GM23338 (cell line): ENCODE measurements at regions not wholly inside any gene's neighbourhood (a gene's known extent, or its start where the extent isn't known, plus 50 kb on each side); places are given as distances from the start of the nearest gene placed in this dataset.

Source experiments
- ATAC-seq: fragments of 200-7000 bp; cut with Tn5 transposase; 3 replicates; pipeline ENCODE4 v1.9.1; 2020
- DNase-seq: peaks from one replicate; pipeline ENCODE4 v3.0.0-alpha.2; 2015; ENCODE audit warnings: low spot score
- H2AFZ ChIP-seq: fragments of 200-600 bp; sonication (generic); 2 replicates; pipeline ENCODE4 v1.8.0; 2016; ENCODE audit warnings: antibody characterized with exemption, mild to moderate bottlenecking, moderate library complexity
- H3F3A ChIP-seq: fragments of 200-600 bp; sonication (generic); replicated peaks from 2 replicates; pipeline ENCODE4 v1.8.0; 2017; ENCODE audit warnings: antibody characterized with exemption, mixed run types, low read depth
- H3K27ac ChIP-seq: fragments of 200-600 bp; sonication (generic); 2 replicates; pipeline ENCODE4 v1.6.1; 2016; ENCODE audit warnings: low read depth
- H3K27me3 ChIP-seq: fragments of 200-600 bp; sonication (generic); 2 replicates; pipeline ENCODE4 v1.8.0; 2016; ENCODE audit warnings: mild to moderate bottlenecking, mixed run types, moderate library complexity; ENCODE audit not compliant: insufficient read depth
- H3K36me3 ChIP-seq: fragments of 200-600 bp; sonication (generic); 2 replicates; pipeline ENCODE4 v1.8.0; 2016; ENCODE audit warnings: mild to moderate bottlenecking; ENCODE audit not compliant: insufficient read depth
- H3K4me1 ChIP-seq: fragments of 200-600 bp; sonication (generic); 2 replicates; pipeline ENCODE4 v1.8.0; 2016; ENCODE audit warnings: mild to moderate bottlenecking, moderate library complexity; ENCODE audit not compliant: insufficient read depth
- H3K4me2 ChIP-seq: fragments of 200-600 bp; sonication (generic); 2 replicates; pipeline ENCODE4 v1.7.1; 2017; ENCODE audit warnings: mixed run types
- H3K4me3 ChIP-seq: fragments of 200-600 bp; sonication (generic); 2 replicates; pipeline ENCODE4 v1.6.1; 2016; ENCODE audit warnings: mixed run types
- H3K79me2 ChIP-seq: fragments of 200-600 bp; sonication (generic); replicated peaks from 2 replicates; pipeline ENCODE4 v1.8.0; 2017; ENCODE audit warnings: mild to moderate bottlenecking; ENCODE audit not compliant: insufficient read depth
- H3K9me2 ChIP-seq: fragments of 200-600 bp; sonication (generic); 2 replicates; pipeline ENCODE4 v1.8.0; 2017; ENCODE audit not compliant: insufficient read depth
- H4K20me1 ChIP-seq: fragments of 200-600 bp; sonication (generic); replicated peaks from 2 replicates; pipeline ENCODE4 v1.8.0; 2017; ENCODE audit warnings: mild to moderate bottlenecking; ENCODE audit not compliant: insufficient read depth
- H3K27ac Mint-ChIP-seq: 2 replicates; pipeline ENCODE4 v1.8.0; 2020; ENCODE audit warnings: inconsistent platforms, mild to moderate bottlenecking, moderate library complexity, mixed read lengths
- H3K27me3 Mint-ChIP-seq: 3 replicates; pipeline ENCODE4 v1.8.0; 2022; ENCODE audit warnings: low read depth, mild to moderate bottlenecking, moderate library complexity, mixed read lengths, inconsistent platforms; ENCODE audit not compliant: insufficient read depth, poor library complexity
- H3K36me3 Mint-ChIP-seq: 3 replicates; pipeline ENCODE4 v1.8.0; 2021; ENCODE audit warnings: low read depth, mild to moderate bottlenecking, inconsistent platforms, moderate library complexity, mixed read lengths
- H3K4me1 Mint-ChIP-seq: 3 replicates; pipeline ENCODE4 v1.8.0; 2020; ENCODE audit warnings: mild to moderate bottlenecking, inconsistent platforms, mixed read lengths
- H3K4me3 Mint-ChIP-seq: 3 replicates; pipeline ENCODE4 v1.8.0; 2021; ENCODE audit warnings: moderate library complexity, mild to moderate bottlenecking, inconsistent platforms, mixed read lengths
- H3K9me3 Mint-ChIP-seq: 3 replicates; pipeline ENCODE4 v1.8.0; 2020; ENCODE audit warnings: moderate library complexity, mild to moderate bottlenecking, inconsistent platforms, mixed read lengths
- CREB1 ChIP-seq: fragments of 250-450 bp; sonication (Bioruptor Pico); IDR thresholded peaks from 2 replicates; pipeline ENCODE4 v1.5.0; 2020; ENCODE audit warnings: low read depth, mild to moderate bottlenecking, moderate library complexity
- EZH2 ChIP-seq: fragments of 200-600 bp; sonication (generic); IDR thresholded peaks from one replicate; pipeline ENCODE4 v1.8.0; 2017; ENCODE audit warnings: antibody characterized with exemption, mild to moderate bottlenecking, low read depth; ENCODE audit not compliant: unreplicated experiment
- EZH2phosphoT487 ChIP-seq: fragments of 200-600 bp; sonication (generic); IDR thresholded peaks from one replicate; pipeline ENCODE4 v1.8.1; 2018; ENCODE audit warnings: antibody characterized with exemption; ENCODE audit not compliant: unreplicated experiment
- JUNB ChIP-seq: IDR thresholded peaks from one replicate; pipeline ENCODE4 v1.6.1; 2016; ENCODE audit warnings: antibody characterized with exemption; ENCODE audit not compliant: unreplicated experiment
- NANOG ChIP-seq: IDR thresholded peaks from 2 replicates; pipeline ENCODE4 v1.6.1; 2016; ENCODE audit warnings: antibody characterized with exemption, borderline replicate concordance
- STAT1 ChIP-seq: IDR thresholded peaks from one replicate; pipeline ENCODE4 v1.6.1; 2016; ENCODE audit warnings: antibody characterized with exemption; ENCODE audit not compliant: unreplicated experiment
- ZNF114 ChIP-seq: fragments of 250-450 bp; sonication (Bioruptor Pico); IDR thresholded peaks from 2 replicates; pipeline ENCODE4 v1.5.0; 2020; ENCODE audit warnings: mild to moderate bottlenecking, moderate library complexity
- ZNF331 ChIP-seq: fragments of 250-450 bp; sonication (Bioruptor Pico); IDR thresholded peaks from 2 replicates; pipeline ENCODE4 v1.5.0; 2020; ENCODE audit warnings: low read depth, mild to moderate bottlenecking, moderate library complexity
- TF ChIP-seq, protein P1 (sequence below): IDR thresholded peaks from one replicate; pipeline ENCODE4 v1.6.1; 2018; ENCODE audit warnings: antibody characterized with exemption; ENCODE audit not compliant: unreplicated experiment
- TF ChIP-seq, protein P2 (sequence below): IDR thresholded peaks from 2 replicates; pipeline ENCODE4 v1.6.1; 2016; ENCODE audit warnings: antibody characterized with exemption

DNA sequence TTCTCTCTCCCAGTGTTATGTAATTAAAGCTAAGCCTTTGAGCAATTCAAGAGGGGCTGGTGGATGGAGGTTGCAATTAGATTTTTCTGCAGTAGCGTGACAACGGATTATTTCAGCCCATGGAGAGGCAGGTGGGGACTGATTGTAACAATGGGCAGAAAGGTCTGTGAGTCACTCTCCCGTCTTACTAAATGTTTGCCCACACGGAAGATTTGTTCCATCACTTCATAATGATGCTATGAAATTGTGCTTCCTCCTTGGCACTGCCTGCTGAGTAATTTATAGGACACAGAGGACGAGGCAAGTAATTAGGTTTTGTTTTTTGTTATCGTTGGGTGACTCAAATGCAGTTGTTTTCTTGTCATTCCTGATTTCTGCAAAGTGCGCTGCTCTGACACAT lies 594.5 kb upstream of the DPP6 start:
- no peaks in the 10 kb centered on the region for H4K20me1 ChIP-seq
- H3K27ac ChIP-seq = no peak overlapping the region
- Mint-ChIP-seq H3K4me1 (no peaks in the 10 kb centered on the region), H3K36me3 (peaks cover 31% of the 10 kb centered on the region), H3K9me3 (peaks cover 95% of the 10 kb centered on the region), H3K4me3 (no peak overlapping the region), H3K27ac (no peak overlapping the region), H3K27me3 (no peaks in the 10 kb centered on the region)
- ATAC-seq = no peak
- no peak for DNase-seq
- no peaks in the 10 kb centered on the region for H3K4me1 ChIP-seq
- no peak overlapping the region for H3K4me2 ChIP-seq
- no peak overlapping the region for H3K4me3 ChIP-seq
- peaks cover 4% of the 10 kb centered on the region; the same call in 1 of the 2 replicates for H3K36me3 ChIP-seq
- H2AFZ ChIP-seq = no peak overlapping the region
- no peaks in the 10 kb centered on the region for H3F3A ChIP-seq
- H3K9me2 ChIP-seq = no peaks in the 10 kb centered on the region
- TF ChIP-seq CREB1 (no peak), JUNB (no peak), STAT1 (no peak)
- TF ChIP-seq, protein P1, sequence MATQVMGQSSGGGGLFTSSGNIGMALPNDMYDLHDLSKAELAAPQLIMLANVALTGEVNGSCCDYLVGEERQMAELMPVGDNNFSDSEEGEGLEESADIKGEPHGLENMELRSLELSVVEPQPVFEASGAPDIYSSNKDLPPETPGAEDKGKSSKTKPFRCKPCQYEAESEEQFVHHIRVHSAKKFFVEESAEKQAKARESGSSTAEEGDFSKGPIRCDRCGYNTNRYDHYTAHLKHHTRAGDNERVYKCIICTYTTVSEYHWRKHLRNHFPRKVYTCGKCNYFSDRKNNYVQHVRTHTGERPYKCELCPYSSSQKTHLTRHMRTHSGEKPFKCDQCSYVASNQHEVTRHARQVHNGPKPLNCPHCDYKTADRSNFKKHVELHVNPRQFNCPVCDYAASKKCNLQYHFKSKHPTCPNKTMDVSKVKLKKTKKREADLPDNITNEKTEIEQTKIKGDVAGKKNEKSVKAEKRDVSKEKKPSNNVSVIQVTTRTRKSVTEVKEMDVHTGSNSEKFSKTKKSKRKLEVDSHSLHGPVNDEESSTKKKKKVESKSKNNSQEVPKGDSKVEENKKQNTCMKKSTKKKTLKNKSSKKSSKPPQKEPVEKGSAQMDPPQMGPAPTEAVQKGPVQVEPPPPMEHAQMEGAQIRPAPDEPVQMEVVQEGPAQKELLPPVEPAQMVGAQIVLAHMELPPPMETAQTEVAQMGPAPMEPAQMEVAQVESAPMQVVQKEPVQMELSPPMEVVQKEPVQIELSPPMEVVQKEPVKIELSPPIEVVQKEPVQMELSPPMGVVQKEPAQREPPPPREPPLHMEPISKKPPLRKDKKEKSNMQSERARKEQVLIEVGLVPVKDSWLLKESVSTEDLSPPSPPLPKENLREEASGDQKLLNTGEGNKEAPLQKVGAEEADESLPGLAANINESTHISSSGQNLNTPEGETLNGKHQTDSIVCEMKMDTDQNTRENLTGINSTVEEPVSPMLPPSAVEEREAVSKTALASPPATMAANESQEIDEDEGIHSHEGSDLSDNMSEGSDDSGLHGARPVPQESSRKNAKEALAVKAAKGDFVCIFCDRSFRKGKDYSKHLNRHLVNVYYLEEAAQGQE = no peak
- no peaks in the 10 kb centered on the region for H3K79me2 ChIP-seq
- H3K27me3 ChIP-seq = no peaks in the 10 kb centered on the region

DNA sequence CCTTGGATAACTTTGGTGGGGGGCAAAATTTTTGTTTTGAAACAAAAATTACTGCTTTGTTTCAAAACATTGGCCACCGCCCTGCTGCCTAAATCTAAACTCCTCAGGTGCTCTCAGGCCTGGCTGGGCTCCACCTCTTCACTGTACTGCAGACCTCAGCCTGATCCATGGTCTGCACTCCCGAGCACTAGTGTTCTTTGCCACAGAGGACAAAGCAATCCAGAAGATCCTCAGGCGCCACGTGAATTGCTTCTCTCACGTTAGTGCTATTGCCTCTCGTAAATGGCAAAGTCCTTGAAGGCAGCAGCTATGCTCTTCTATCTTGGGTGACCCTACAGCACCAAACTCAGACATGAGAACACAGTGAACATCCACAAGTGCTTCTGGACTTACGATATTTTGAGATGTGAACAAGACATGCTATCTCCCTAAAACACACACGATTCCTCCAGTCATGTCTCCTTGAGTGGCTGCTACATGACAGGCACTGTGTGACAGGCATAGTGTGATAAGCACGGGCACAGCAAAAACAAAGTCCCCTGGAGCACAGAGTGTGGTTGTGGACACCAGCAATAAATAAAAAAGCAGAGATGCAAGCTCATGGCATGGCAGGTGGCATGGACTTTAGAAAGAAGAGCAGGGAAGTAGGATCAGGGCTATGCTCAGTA lies 582.1 kb upstream of the DPP6 start:
- no peak overlapping the region for H3K4me3 ChIP-seq
- H3K9me2 ChIP-seq = no peaks in the 10 kb centered on the region
- H3K27me3 ChIP-seq = no peaks in the 10 kb centered on the region
- no peak overlapping the region for H3K27ac ChIP-seq
- no peak overlapping the region for H3K4me3 Mint-ChIP-seq
- no peaks in the 10 kb centered on the region for H3K4me1 ChIP-seq
- no peaks in the 10 kb centered on the region for H3K4me1 Mint-ChIP-seq
- H4K20me1 ChIP-seq = no peaks in the 10 kb centered on the region
- peaks cover 99% of the 10 kb centered on the region for H3K9me3 Mint-ChIP-seq
- DNase-seq (no peak), ATAC-seq (no peak)
- no peak overlapping the region for H2AFZ ChIP-seq
- H3F3A ChIP-seq = no peaks in the 10 kb centered on the region
- peaks cover 42% of the 10 kb centered on the region for H3K36me3 Mint-ChIP-seq
- H3K27me3 Mint-ChIP-seq = peaks cover 8% of the 10 kb centered on the region
- H3K36me3 ChIP-seq = no peaks in the 10 kb centered on the region
- H3K79me2 ChIP-seq = no peaks in the 10 kb centered on the region
- H3K4me2 ChIP-seq = no peak overlapping the region
- H3K27ac Mint-ChIP-seq = no peak overlapping the region
- TF ChIP-seq ZNF114 (CRISPR knock-in tag) (no peak), EZH2 (no peak), EZH2phosphoT487 (no peak)

- Histone ChIP-seq H3K9me2 (no peaks in the 10 kb centered on the region), H4K20me1 (no peaks in the 10 kb centered on the region), H3K4me3 (no peak overlapping the region), H3K4me1 (no peaks in the 10 kb centered on the region), H3K27me3 (no peaks in the 10 kb centered on the region), H2AFZ (no peak overlapping the region), H3K27ac (no peak overlapping the region), H3F3A (no peaks in the 10 kb centered on the region), H3K4me2 (no peak overlapping the region), H3K79me2 (no peaks in the 10 kb centered on the region), H3K36me3 (peaks cover 3% of the 10 kb centered on the region; the same call in 1 of the 2 replicates)
- ATAC-seq = no peak
- Mint-ChIP-seq H3K9me3 (peaks cover 96% of the 10 kb centered on the region), H3K36me3 (peaks cover 31% of the 10 kb centered on the region), H3K27ac (no peak overlapping the region), H3K4me3 (no peak overlapping the region), H3K27me3 (peaks cover 5% of the 10 kb centered on the region), H3K4me1 (no peaks in the 10 kb centered on the region)
- DNase-seq = no peak
- TF ChIP-seq STAT1 (no peak), ZNF114 (CRISPR knock-in tag) (no peak), ZNF331 (CRISPR knock-in tag) (no peak), NANOG (no peak), EZH2phosphoT487 (no peak)
- TF ChIP-seq, protein P2, sequence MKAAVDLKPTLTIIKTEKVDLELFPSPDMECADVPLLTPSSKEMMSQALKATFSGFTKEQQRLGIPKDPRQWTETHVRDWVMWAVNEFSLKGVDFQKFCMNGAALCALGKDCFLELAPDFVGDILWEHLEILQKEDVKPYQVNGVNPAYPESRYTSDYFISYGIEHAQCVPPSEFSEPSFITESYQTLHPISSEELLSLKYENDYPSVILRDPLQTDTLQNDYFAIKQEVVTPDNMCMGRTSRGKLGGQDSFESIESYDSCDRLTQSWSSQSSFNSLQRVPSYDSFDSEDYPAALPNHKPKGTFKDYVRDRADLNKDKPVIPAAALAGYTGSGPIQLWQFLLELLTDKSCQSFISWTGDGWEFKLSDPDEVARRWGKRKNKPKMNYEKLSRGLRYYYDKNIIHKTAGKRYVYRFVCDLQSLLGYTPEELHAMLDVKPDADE = no peak
Measured at GRCh38 chr7:153472516-153472915, 579.7 kb upstream of the DPP6 start.
